HG03060 (cell line): ENCODE measurements at regions not wholly inside any gene's neighbourhood (a gene's known extent, or its start where the extent isn't known, plus 50 kb on each side); places are given as distances from the start of the nearest gene placed in this dataset.

ENCODE experiments used
- ATAC-seq: cut with Tn5 transposase; IDR thresholded peaks from one replicate; pipeline ENCODE4 v1.9.1; 2021; ENCODE audit warnings: low read depth, moderate number of reproducible peaks; ENCODE audit not compliant: unreplicated experiment

- ATAC-seq, result no peak
Observed at GRCh38 chr3:157816296-157816695, 289.9 kb downstream of the SHOX2 start.

GRCh38 chr3:157815739-157816138, 290.5 kb downstream of the SHOX2 start:
- ATAC-seq, result no peak

DNA sequence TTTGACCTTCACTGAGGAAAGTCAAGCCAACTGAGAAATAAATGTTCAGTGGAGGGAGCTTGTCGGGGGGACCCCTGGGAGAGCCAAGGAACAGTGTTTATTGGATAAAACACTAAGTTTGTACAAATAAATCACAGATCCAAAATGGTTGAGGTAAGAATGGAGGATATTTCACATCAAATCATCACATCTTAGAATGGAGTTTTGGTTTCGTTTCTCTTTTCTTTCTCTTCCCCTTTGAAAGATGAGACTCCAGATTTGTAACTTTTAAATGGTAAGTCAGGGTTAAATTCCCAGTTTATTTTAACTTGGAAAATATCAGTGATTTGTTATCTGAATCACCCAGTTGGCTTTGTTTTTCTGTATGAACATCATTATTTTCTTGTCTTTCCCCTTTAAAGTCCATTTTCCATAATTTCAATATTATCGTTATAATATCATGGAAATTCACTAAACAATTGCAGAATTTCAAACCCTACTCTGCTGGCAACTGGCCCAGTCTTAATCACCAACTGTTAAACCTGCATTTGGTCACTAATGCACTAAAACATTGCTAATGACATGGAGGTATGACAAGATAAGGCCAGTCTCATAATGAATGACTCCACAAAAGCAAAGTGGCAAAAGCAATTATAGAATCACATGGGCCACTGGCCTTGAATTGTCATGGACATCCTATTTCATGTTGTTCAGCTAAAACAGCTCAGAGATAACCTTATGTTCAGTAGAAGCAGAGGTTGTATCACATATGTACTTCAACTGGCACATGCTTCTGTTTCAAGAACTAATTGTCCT, 295.1 kb downstream of the SHOX2 start:
- ATAC-seq, result no peak

DNA sequence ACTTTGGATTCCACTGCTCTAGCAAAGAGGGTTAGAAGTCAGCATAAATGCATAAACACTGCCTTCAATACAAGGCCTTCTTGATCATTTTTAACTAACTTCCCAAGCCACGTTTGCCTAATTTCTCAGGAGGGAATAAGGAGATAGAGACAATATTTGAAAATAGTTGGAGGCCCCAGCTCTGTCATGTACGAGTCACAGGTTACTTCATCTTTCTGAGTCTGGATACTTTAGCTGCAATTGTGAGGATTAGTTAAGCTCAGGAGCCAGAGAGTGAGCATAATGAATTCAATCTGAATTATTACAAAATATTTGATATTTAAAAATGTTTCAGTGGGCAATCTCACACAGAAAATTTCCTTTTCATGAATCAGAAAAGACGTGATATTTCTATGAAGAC, 298.9 kb downstream of the SHOX2 start:
- no peak for ATAC-seq

DNA sequence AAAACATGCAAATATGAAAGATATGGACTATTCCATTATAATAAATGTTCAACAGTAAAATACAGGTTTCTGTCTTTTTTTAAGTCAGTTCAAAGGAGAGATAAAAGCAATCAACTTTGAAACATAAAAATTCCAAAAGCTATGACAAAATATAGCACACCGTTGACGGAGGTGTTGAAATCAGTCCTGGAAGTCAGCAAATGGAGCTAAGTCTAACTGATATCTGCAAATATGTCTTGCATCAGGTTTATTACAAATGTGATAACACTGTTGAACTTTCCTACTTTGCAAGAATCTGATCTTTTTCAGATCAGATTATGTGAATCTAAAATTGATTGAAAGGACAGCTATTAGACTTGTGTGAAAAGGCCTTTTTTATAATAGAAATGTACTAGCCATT, 300.7 kb downstream of the SHOX2 start:
- ATAC-seq, result no peak

GRCh38 chr3:157794771-157795170, 291.6 kb upstream of the VEPH1 start:
- no peak for ATAC-seq

DNA sequence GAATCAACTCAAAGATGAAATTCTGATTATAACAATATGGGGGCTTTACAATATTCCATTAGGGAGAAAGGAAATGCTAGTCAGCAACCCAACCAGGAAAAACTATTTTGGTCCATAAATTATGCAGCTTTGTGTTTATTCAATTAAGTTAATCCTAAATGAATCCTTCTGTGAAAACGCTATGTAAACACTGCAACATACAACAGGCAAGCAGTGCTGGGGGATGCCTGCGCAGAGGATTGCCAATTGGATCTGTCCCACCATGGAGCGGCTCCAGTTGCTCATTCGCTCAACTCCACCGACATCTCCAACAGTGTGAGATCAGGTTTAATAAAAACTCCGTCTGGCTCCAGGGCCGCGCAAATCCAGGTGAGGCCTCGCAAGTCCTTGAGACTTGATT, 290.5 kb upstream of the VEPH1 start:
- no peak for ATAC-seq

GRCh38 chr3:157789162-157789561, 285.9 kb upstream of the VEPH1 start:
- no peak for ATAC-seq

DNA sequence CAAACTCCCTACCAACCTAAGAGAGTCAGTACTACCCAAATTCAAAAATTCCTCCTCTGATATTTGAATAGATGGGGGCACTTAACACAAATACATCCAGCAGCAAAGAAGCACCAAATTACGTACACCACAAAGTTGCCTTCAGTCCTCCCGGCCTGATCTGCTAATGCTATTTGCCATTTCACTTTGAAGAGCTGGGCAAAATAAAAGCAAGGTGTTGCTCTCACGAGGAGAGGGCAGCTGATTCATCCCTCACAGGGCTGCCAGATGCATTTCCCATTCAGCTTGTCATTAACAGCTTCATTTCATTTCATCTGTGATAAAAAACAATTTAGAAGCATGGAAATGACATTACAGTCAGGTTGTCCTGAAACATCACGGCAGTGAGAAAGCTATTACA, 283.4 kb upstream of the VEPH1 start:
- no peak for ATAC-seq

- no peak for ATAC-seq
Observed at GRCh38 chr3:157786211-157786610, 283.0 kb upstream of the VEPH1 start.

GRCh38 chr3:157785102-157785826, 282.0 kb upstream of the VEPH1 start:
- ATAC-seq, result no peak

DNA sequence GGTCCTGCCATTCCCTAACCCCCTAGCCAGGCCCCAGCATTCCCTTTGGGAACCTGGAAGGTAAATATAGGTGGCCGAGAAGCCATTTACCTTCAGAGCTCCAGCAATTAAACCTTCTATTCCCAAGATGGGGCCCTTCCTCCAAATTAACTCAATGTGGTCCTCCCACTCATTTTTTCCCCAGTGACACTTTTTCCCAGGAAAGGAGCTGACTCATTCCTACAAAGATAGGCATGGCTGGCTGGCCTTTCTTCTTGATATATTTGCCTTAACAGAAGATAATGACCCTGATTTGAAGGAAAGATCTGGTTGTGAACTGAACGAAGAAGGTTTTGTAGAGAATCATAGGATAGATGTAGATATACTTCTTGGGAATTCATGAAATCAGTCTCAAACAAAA, 279.0 kb upstream of the VEPH1 start:
- no peak for ATAC-seq

DNA sequence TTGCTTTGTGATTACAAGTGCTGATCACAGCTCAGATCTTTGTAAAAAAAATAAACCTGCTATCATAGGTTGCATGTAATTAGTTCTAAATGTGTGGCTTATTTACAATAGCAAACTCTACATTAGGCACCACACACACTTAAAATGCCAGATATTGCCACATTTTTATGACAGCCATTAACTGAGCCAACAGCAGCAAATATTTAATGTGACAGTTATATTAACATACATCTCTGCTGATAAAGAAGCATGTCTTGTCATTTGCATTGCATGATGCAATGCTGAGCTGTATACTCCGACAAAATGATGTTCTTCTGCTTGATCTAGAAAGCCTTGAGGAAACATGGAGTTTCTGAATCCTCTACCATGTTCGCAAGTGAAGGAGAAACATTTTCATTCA, 273.6 kb upstream of the VEPH1 start:
- ATAC-seq, result no peak

GRCh38 chr3:157775446-157775845, 272.2 kb upstream of the VEPH1 start:
- no peak for ATAC-seq

- ATAC-seq, result no peak
Observed at GRCh38 chr3:157769378-157769777, 266.2 kb upstream of the VEPH1 start.

GRCh38 chr3:157767607-157768006, 264.4 kb upstream of the VEPH1 start:
- ATAC-seq, result no peak

GRCh38 chr3:157763644-157764043, 260.4 kb upstream of the VEPH1 start:
- no peak for ATAC-seq

DNA sequence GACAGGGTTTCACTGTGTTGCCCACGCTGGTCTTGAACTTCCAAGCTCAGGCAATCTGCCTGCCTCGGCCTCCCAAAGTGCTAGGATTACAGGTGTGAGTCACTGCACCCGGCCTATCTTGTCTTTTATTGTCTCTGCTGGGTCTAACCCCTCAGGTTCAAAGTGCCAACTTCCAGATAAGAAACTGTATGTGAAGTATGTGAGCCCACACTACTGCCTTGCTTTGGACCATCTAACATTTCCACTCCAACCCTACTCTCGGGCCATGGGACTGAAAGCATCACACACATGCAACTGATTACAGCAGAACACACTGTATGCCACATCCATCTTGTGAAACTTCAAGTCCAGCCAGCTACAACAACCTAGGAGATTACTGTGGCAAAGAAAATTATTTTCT, 256.1 kb upstream of the VEPH1 start:
- ATAC-seq, result no peak

- no peak for ATAC-seq
Observed at GRCh38 chr3:157755233-157755632, 252.0 kb upstream of the VEPH1 start.

DNA sequence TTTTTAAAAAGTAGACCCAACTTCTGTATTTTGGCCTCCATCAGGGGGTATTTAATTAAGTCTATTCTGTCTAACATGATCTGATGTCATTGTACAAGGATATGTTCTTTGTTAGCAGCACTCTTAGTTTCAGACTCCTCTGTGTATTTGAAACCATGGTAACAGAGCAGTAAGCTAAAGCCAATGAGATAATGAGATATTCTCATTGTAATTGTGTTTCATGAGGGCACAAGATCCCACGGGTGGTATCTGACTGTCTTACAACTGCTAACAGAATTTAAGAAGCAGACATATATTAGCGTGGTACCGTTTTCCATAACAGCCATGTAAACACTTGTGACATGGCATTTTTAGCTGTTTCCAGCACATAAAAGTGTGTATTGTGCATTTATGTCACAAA, 251.2 kb upstream of the VEPH1 start:
- ATAC-seq, result no peak

- ATAC-seq, result no peak
Observed at GRCh38 chr3:157753787-157754136, 250.5 kb upstream of the VEPH1 start.
